Neural cell (in vitro differentiated cells): ENCODE measurements at regions not wholly inside any gene's neighbourhood (a gene's known extent, or its start where the extent isn't known, plus 50 kb on each side); places are given as distances from the start of the nearest gene placed in this dataset.

ENCODE experiments used
- H2AFZ ChIP-seq: fragments of 200-600, 300-800 bp; sonication (generic), shearing (Covaris generic); 2 replicates; pipeline ENCODE4 v1.6.0; 2014; ENCODE audit warnings: low read depth, mild to moderate bottlenecking, antibody characterized with exemption, low read length, moderate library complexity
- H3F3A ChIP-seq: fragments of 200-600 bp; shearing (Covaris generic); 2 replicates; pipeline ENCODE4 v1.6.1; 2016; ENCODE audit warnings: mild to moderate bottlenecking, moderate library complexity, mixed read lengths, antibody characterized with exemption, low read length; ENCODE audit not compliant: insufficient read depth, poor library complexity, severe bottlenecking
- H3K27ac ChIP-seq: fragments of 200-600, 300-800 bp; sonication (generic), shearing (Covaris generic); 2 replicates; pipeline ENCODE4 v1.5.1; 2014; ENCODE audit warnings: mild to moderate bottlenecking, low read length, moderate library complexity
- H3K27me3 ChIP-seq: fragments of 300-800, 200-600 bp; sonication (generic), shearing (Covaris generic); 2 replicates; pipeline ENCODE4 v1.6.0; 2014; ENCODE audit warnings: mild to moderate bottlenecking, low read depth, low read length, moderate library complexity; ENCODE audit not compliant: insufficient read depth
- H3K36me3 ChIP-seq: fragments of 300-800, 200-600 bp; sonication (generic), shearing (Covaris generic); 2 replicates; pipeline ENCODE4 v1.5.1; 2014; ENCODE audit warnings: mild to moderate bottlenecking, antibody characterized with exemption, low read length, moderate library complexity; ENCODE audit not compliant: insufficient read depth
- H3K4me2 ChIP-seq: fragments of 300-800, 200-600 bp; sonication (generic), shearing (Covaris generic); 2 replicates; pipeline ENCODE4 v1.6.0; 2014; ENCODE audit warnings: mild to moderate bottlenecking, low read length
- H3K4me3 ChIP-seq: fragments of 300-800, 200-600 bp; sonication (generic), shearing (Covaris generic); 2 replicates; pipeline ENCODE4 v1.5.1; 2014; ENCODE audit warnings: mild to moderate bottlenecking, low read length, moderate library complexity
- H3K79me2 ChIP-seq: fragments of 200-600 bp; shearing (Covaris generic); replicated peaks from 2 replicates; pipeline ENCODE4 v1.6.0; 2014; ENCODE audit warnings: mild to moderate bottlenecking, low read length, moderate library complexity; ENCODE audit not compliant: insufficient read depth
- H3K9ac ChIP-seq: fragments of 300-800, 200-600 bp; sonication (generic), shearing (Covaris generic); 2 replicates; pipeline ENCODE4 v1.6.1; 2016; ENCODE audit warnings: mild to moderate bottlenecking, low read length, mixed read lengths
- H3K9me2 ChIP-seq: fragments of 200-600 bp; shearing (Covaris generic); 2 replicates; pipeline ENCODE4 v1.6.1; 2016; ENCODE audit warnings: mild to moderate bottlenecking, low read length, mixed read lengths; ENCODE audit not compliant: insufficient read depth
- H3K9me3 ChIP-seq: fragments of 200-600, 300-800 bp; sonication (generic), shearing (Covaris generic); 2 replicates; pipeline ENCODE4 v1.6.1; 2016; ENCODE audit warnings: mild to moderate bottlenecking, mixed run types, low read length, moderate library complexity, mixed read lengths
- H4K20me1 ChIP-seq: fragments of 200-600 bp; shearing (Covaris generic); 2 replicates; pipeline ENCODE4 v1.6.1; 2016; ENCODE audit warnings: mild to moderate bottlenecking, mixed run types; ENCODE audit not compliant: insufficient read depth
- CTCF ChIP-seq: fragments of 450-650 bp; IDR thresholded peaks from 2 replicates; pipeline ENCODE4 v1.5.1; 2014; ENCODE audit warnings: antibody characterized with exemption, mild to moderate bottlenecking, moderate library complexity; ENCODE audit not compliant: poor library complexity, severe bottlenecking
- EP300 ChIP-seq: fragments of 450-650 bp; conservative IDR thresholded peaks from 2 replicates; pipeline ENCODE4 v1.6.1; 2014; ENCODE audit warnings: antibody characterized with exemption, mild to moderate bottlenecking, moderate library complexity; ENCODE audit not compliant: poor library complexity, severe bottlenecking
- EZH2 ChIP-seq: fragments of 200-600, 300-800 bp; shearing (Covaris generic), sonication (generic); IDR thresholded peaks from 2 replicates; pipeline ENCODE4 v1.6.1; 2014; ENCODE audit warnings: antibody characterized with exemption, low read length, borderline replicate concordance, mild to moderate bottlenecking; ENCODE audit not compliant: insufficient read depth, poor library complexity, severe bottlenecking
- MXI1 ChIP-seq: fragments of 450-650 bp; conservative IDR thresholded peaks from 2 replicates; pipeline ENCODE4 v1.6.1; 2014; ENCODE audit warnings: antibody characterized with exemption, mild to moderate bottlenecking; ENCODE audit not compliant: poor library complexity, severe bottlenecking
- POLR2AphosphoS5 ChIP-seq: IDR thresholded peaks from 2 replicates; pipeline ENCODE4 v1.6.1; 2012
- RAD21 ChIP-seq: fragments of 450-650 bp; conservative IDR thresholded peaks from 2 replicates; pipeline ENCODE4 v1.6.1; 2014; ENCODE audit warnings: antibody characterized with exemption, mild to moderate bottlenecking, moderate library complexity
- REST ChIP-seq: IDR thresholded peaks from 2 replicates; pipeline ENCODE4 v1.6.1; 2012; ENCODE audit warnings: borderline replicate concordance
- SMC3 ChIP-seq: fragments of 450-650 bp; conservative IDR thresholded peaks from 2 replicates; pipeline ENCODE4 v1.6.1; 2014; ENCODE audit warnings: antibody characterized with exemption, mild to moderate bottlenecking, moderate library complexity; ENCODE audit not compliant: poor library complexity
- TAF1 ChIP-seq: IDR thresholded peaks from 2 replicates; pipeline ENCODE4 v1.6.1; 2012; ENCODE audit warnings: low read depth

GRCh38 chr19:32232449-32232848 lies 113.0 kb upstream of the ZNF507 start:
- Histone ChIP-seq H2AFZ (no peak overlapping the region), H3K9me2 (no peaks in the 10 kb centered on the region), H3K27me3 (no peaks in the 10 kb centered on the region), H3K4me3 (no peak overlapping the region), H3K27ac (no peak overlapping the region), H3K9me3 (no peaks in the 10 kb centered on the region), H3F3A (no peaks in the 10 kb centered on the region), H3K36me3 (no peaks in the 10 kb centered on the region), H4K20me1 (no peaks in the 10 kb centered on the region), H3K9ac (no peak overlapping the region), H3K79me2 (no peaks in the 10 kb centered on the region), H3K4me2 (no peak overlapping the region)
- TF ChIP-seq EP300 (no peak), TAF1 (no peak), CTCF (no peak), MXI1 (no peak), RAD21 (no peak), POLR2AphosphoS5 (no peak), SMC3 (no peak), EZH2 (no peak)

- H2AFZ ChIP-seq: no peak overlapping the region
- H3K9me3 ChIP-seq: no peaks in the 10 kb centered on the region
- H3K9ac ChIP-seq: no peak overlapping the region
- no peaks in the 10 kb centered on the region for H3F3A ChIP-seq
- H3K27me3 ChIP-seq: no peaks in the 10 kb centered on the region
- H4K20me1 ChIP-seq: no peaks in the 10 kb centered on the region
- H3K9me2 ChIP-seq: no peaks in the 10 kb centered on the region
- TF ChIP-seq POLR2AphosphoS5 (no peak), EZH2 (no peak), TAF1 (no peak), RAD21 (no peak), CTCF (no peak), MXI1 (no peak), SMC3 (no peak), EP300 (no peak), REST (no peak)
- no peak overlapping the region for H3K4me3 ChIP-seq
- H3K4me2 ChIP-seq: no peak overlapping the region
- H3K36me3 ChIP-seq: no peaks in the 10 kb centered on the region
- no peaks in the 10 kb centered on the region for H3K79me2 ChIP-seq
- H3K27ac ChIP-seq: no peak overlapping the region
These were observed 112.3 kb upstream of the ZNF507 start for GRCh38 chr19:32233091-32233490.
